Non-pigmented ciliary epithelial cell (primary cell): ENCODE measurements at regions not wholly inside any gene's neighbourhood (a gene's known extent, or its start where the extent isn't known, plus 50 kb on each side); places are given as distances from the start of the nearest gene placed in this dataset.
"Not testable (repeated sequence)": the region's sequence is repeated elsewhere in the genome, so short reads cannot be mapped to it uniquely, and the experiment has no call there.

Experiments used
- DNase-seq: peaks from one replicate; pipeline ENCODE4 v3.0.0-alpha.2; 2010; ENCODE audit warnings: low read depth

DNA sequence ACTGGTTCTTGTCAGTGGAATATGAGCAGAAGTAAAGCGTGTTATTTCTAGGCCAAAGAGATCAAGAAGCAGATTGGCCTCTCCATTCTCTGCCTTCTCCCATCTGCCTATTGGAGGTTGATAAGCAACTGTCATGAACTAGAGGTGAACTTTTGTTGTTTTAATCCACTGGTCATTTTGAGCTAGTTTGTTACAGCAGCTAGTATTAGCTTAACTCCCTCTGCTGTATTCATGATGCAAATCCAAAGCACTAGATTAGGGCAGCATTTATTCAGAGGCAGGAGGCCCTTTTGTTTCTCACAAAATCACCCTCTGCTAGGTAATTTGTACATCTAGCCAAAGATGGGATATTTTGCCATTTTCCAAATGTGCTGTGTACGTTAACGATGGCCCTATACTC lies 97.3 kb upstream of the DPT start:
- no peak for DNase-seq

GRCh38 chr1:168827557-168827956 lies 98.6 kb upstream of the DPT start:
- no peak for DNase-seq

- no peak for DNase-seq
Measured at GRCh38 chr1:168829876-168830275, 100.9 kb upstream of the DPT start.

GRCh38 chr1:168830562-168830961 lies 101.6 kb upstream of the DPT start:
- DNase-seq, result no peak

DNA sequence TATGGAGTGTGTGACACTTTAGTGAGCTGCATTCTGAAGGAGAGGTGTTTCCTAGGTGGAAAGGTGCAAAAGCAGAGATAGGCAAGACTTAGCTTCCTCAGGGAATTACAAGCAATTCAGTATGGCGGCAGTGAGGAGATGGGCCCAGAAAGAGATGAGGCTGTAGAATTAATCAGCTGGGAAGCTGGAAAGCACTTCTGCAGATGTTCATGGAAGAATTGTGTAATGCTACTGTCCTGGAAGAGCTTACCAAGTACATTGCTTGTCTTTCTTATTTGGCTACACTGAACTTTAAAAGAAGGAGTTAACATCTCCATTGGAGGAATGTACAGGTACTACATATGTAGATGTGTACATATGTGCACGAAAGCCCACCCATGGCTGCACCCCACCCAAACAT lies 103.7 kb upstream of the DPT start:
- DNase-seq, result no peak

- DNase-seq, result no peak
Measured at GRCh38 chr1:168833362-168833761, 104.4 kb upstream of the DPT start.

GRCh38 chr1:168833801-168834224 lies 104.8 kb upstream of the DPT start:
- DNase-seq, result no peak

DNA sequence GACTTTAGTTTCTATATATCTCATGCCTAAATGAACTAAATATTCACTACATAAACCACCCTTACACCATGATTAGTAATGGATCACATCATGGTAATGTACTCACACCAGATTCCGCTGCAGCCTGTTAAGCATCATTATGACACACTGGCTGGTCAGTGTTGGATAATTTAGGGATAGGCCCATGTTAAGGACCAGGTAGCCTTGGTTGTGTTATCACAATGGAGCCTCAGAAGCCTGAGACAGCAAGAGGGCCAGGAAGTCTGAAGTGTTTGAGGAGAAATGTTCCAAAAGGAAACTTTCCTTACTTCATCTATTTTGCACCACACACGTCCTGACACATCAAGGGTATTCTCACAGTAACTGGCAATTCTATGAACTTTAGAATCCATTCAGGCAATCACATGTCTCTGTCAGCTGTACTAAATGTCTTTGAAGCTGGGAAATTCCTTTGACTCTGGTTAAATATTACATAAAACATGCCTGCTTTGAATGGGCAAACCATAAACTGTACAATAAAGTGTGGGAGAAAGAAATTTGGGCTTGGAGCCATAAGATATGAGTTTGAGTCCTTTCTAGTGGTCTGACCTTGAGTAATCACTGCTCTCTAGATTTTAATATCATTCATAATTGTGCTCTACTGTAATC lies 105.3 kb upstream of the DPT start:
- DNase-seq, result no peak

- DNase-seq, result no peak
Measured at GRCh38 chr1:168835176-168835575, 106.2 kb upstream of the DPT start.

GRCh38 chr1:168835791-168836190 lies 106.8 kb upstream of the DPT start:
- no peak for DNase-seq

- no peak for DNase-seq
Measured at GRCh38 chr1:168836469-168836868, 107.5 kb upstream of the DPT start.

DNA sequence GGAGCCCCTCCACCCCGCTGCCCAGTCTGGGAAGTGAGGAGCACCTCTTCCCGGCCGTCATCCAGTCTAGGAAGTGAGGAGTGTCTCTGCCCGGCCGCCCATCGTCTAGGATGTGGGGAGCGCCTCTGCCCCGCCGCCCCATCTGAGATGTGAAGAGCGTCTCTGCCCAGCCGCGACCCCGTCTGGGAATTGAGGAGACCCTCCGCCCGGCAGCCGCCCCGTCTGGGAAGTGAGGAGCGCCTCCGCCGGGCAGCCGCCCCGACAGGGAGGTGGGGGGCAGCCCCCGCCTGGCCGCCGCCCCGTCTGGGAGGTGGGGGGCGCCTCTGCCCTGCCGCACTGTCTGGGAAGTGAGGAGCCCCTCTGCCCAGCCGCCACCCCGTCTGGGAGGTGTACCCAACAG lies 108.2 kb upstream of the DPT start:
- not testable (repeated sequence) for DNase-seq

GRCh38 chr1:168842306-168842705 lies 113.3 kb upstream of the DPT start:
- no peak for DNase-seq

- no peak for DNase-seq
Measured at GRCh38 chr1:168842916-168843315, 113.9 kb upstream of the DPT start.

DNA sequence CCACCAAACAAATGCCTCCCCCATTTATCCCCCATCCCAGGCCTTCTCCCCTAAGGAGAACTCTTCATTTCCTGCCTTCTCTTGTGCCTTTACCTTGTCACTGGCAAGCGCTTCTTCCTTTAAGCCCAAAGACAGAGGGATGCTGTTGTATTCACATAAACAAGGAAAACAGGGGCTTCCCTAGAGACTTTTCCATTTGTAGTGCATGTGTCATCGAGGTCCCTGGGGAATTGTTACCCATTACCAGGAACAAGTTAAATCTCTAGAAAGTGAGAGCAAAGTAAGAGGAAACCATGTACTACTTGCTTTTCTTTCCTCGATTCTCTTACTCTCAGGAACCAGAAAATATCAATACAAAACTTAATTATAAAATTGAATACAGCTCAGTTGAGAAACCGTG lies 114.4 kb upstream of the DPT start:
- no peak for DNase-seq

DNA sequence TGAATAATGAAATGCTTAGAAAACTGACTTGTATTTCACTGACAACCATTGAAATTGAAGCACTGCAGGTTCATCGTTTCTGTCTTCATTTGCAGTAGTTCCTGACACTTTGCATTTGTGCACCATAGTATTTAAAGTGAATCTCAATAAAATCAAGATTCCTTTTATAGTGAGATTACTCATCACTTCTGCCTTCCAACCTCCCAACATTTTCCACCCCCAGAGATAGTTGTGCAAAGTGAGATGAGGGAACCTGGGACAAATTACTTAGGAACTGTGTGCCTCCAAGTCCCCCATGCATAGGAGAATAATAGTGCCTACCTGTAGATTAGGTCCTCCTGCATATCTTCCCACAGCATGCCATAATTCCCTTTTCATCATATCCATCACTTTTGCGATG lies 114.9 kb upstream of the DPT start:
- DNase-seq, result no peak

DNA sequence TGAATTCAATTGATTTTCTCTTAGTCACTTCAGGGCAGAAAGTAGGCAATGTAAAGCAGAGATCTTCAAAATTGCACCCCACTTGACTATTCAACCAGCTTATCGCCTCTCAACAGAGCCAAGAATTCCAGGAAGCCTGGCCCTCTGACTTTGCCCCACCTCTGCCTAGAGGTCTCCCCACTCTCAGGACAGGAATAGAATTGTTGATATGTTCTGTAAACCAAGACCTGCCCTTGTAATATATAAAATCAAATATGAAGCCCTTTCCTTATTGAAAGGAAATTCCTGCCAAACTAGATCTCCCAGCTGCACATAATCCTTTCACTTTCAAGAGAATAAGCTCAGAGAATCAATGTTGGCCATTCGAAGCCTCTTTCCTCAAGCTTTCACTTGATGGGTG lies 116.1 kb upstream of the DPT start:
- no peak for DNase-seq

DNA sequence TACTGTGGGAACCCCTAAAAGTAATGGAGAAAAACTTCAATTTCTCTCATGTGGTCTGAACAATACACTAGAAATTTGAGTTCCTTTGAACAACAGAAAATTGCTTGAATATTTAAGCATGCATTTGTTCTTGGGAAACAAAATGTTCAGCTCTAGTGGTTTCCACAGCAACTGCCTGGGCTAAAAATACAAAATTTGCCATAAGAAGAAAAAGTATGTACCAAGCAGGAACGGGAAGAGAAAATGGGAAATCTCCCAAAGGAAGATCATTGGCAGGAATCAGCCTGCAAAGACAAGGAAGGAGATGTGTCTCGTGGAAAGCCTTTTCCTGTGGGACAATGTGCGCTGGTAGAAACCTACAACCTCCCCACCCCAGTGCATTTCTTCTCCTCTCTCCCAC lies 119.0 kb upstream of the DPT start:
- DNase-seq, result no peak

DNA sequence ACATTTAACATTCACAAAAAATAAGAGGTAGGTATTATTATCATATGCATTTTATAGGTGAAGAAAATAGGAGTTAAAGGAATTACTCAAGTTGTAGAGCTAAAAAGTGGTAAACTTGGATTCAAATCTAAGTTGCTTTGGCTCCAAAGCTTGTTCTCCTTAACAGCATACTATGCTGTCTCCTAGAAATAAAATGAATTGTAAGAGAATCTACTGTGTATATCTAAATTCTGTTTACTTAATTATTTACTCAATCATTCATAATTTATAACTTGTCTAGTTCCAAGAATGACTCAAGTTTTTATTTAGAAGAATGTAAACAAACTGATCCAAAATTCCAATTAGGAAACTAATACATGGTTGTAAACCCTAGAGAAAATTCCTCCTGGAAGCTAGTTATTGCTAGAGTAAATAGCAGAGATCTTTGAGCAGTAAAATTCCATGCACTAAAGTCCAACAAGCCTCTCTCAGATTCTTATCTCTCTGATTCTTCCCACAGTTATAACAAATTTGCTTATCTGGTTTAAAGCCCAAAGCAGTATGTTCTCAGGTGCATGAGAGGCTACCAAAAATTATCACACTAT lies 132.5 kb upstream of the DPT start:
- no peak for DNase-seq

DNA sequence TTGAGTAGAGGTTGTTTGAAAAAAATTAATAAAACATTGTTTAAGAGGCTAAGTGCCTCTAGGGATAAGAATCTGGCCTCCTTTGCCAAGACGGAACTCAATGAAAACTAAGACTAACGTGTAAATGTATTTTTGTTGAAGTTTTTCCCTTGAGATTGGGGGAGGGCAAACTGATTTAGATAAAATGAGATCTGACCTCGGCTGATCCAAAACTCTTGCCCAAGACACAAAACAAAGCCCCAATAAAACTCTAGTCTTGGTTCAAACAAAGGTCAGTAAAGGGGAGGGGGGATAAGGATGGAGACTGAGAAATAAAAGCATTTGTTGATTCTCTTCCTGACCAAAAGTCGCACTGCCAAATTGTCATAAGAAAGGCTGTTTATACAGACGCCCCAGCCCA lies 134.8 kb upstream of the DPT start:
- no peak for DNase-seq

DNA sequence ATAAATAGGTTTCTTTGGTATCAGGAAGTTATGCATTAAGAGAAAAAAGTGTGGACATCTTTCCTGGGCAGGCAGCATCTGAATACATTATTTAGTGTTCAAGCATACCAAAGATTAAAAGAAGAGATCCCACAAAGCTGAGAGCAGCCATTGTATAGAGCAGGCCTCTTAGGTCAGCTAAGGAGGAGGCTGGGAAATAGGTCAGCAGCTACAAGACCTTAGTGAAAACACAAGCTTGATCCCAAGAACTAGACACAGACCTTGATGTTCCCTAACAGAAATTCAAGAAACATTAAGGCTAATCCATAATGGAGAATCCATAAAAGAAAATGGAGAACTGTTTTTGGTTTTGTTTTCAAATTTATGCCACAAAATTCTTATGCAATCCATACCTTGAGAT lies 135.3 kb upstream of the DPT start:
- no peak for DNase-seq

DNA sequence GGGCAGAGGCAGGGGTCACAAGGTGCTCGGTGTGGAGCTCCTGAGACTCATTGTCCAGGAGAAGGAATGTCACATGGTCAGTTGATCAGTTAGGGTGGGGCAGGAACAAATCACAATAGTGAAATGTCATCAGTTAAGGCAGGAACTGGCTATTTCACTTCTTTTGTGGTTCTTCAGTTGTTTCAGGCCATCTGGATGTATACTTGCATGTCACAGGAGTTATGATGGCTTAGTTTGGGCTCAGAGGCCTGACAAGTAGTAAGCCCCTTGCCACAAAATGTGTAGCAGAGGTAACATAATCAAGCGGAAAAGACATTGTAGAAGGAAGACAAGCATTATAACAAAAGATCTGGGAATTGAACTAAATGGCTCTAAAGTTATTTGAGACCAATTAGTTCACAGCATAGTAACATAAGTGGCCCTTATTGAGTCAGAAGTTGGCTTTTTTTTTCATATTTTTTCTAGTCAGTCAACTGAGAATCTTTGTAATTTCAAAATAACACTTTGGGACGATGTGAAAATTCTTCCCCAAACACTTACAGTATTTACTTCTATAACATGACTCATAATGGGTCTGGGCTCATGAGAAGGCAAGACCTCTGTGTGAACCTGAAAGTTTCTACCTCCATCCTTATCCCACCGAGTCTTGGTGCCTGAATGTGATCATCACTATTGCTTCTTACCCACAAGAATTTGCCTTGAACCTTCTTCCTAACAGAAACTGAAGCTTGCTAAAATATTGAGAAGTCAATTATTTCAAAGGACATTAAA lies 137.0 kb upstream of the DPT start:
- no peak for DNase-seq

GRCh38 chr1:168867941-168868634 lies 139.1 kb upstream of the DPT start:
- DNase-seq, result no peak
